ENCODE measurements at regions not wholly inside any gene's neighbourhood (a gene's known extent, or its start where the extent isn't known, plus 50 kb on each side); places are given as distances from the start of the nearest gene placed in this dataset.

DNA sequence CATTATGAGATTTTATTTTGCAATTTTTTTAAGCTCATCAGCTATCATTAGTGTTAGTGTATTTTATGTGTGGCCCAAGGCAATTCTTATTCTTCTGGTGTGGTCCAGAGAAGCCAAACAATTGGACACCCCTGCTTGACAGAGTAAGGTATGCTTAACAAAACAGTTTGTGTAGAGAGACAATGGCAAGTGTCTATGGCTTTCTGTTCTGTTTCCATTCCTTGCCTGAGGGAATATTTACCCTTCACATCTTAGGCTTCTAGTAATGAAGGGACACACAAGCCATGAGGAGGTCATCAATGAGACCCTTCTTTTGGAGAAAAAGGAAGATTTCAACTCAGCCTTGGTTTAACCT, 1278.4 kb upstream of the TENM4 start:
- TF ChIP-seq EZH2 (IDR thresholded peaks at IDR 0.05; ENCODE audit: borderline replicate concordance, control insufficient read depth, low read depth, low read length): no peak
- no peak for TF ChIP-seq TCF12 (IDR thresholded peaks at IDR 0.05; ENCODE audit: low read depth, low read length)
- TF ChIP-seq, protein P1, sequence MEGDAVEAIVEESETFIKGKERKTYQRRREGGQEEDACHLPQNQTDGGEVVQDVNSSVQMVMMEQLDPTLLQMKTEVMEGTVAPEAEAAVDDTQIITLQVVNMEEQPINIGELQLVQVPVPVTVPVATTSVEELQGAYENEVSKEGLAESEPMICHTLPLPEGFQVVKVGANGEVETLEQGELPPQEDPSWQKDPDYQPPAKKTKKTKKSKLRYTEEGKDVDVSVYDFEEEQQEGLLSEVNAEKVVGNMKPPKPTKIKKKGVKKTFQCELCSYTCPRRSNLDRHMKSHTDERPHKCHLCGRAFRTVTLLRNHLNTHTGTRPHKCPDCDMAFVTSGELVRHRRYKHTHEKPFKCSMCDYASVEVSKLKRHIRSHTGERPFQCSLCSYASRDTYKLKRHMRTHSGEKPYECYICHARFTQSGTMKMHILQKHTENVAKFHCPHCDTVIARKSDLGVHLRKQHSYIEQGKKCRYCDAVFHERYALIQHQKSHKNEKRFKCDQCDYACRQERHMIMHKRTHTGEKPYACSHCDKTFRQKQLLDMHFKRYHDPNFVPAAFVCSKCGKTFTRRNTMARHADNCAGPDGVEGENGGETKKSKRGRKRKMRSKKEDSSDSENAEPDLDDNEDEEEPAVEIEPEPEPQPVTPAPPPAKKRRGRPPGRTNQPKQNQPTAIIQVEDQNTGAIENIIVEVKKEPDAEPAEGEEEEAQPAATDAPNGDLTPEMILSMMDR (IDR thresholded peaks at IDR 0.05 in 2 of 3, conservative IDR thresholded peaks at IDR 0.05 in 1 of 3; ENCODE audit: control insufficient read depth in 2 of 3, extremely low read depth in 1 of 3, insufficient read depth in 1 of 3, low read depth in 3 of 3, low read length in 3 of 3): no peak
- no peak for TF ChIP-seq ZBED1 (IDR thresholded peaks at IDR 0.05; ENCODE audit: borderline replicate concordance)
- no peak for TF ChIP-seq FOXM1 (IDR thresholded peaks at IDR 0.05; ENCODE audit: low read depth, low read length)
- no peak for TF ChIP-seq ATF7 (IDR thresholded peaks at IDR 0.05; ENCODE audit: low read depth)
- no peak for TF ChIP-seq TBL1XR1 (IDR thresholded peaks at IDR 0.05; ENCODE audit: low read depth, low read length)
- no peak for TF ChIP-seq MLLT1 (IDR thresholded peaks at IDR 0.05)
- no peak for TF ChIP-seq FOS (IDR thresholded peaks at IDR 0.05; ENCODE audit: borderline replicate concordance, extremely low read depth, insufficient read length)
- no peak for TF ChIP-seq CBX5 (IDR thresholded peaks at IDR 0.05; ENCODE audit: low read depth)
